ENCODE measurements at regions not wholly inside any gene's neighbourhood (a gene's known extent, or its start where the extent isn't known, plus 50 kb on each side); places are given as distances from the start of the nearest gene placed in this dataset.

DNA sequence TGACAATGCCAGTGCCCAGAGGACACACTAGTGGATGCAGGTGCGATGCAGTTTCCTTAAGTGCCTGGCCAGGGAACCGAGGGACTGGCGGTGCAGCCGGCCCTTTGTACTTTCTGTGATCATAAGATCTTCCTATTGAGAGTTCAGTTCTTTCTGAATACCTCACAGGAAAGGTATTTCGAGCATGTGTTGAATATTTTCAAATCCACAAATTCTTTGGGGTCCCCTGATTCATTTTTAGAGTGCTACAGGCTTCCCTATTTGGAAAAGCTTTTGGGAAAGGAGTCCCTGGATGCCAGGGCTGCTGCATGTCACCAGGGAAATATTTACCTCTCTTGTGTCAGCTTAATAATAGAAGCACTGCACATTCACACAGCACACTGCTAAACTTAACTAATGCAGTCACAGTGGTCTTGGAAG, 281.5 kb downstream of the GADD45G start:
- WGBS, 2 experiments (ENCODE audit: extremely low coverage in 1 of 2, insufficient coverage in 1 of 2, insufficient read length in 1 of 2, insufficient replicate concordance in 2 of 2, low coverage in 1 of 2, low lambda C conversion rate in 2 of 2, missing lambda C conversion rate in 1 of 2) = 78% methylated on average over 5 of the region's 5 CpGs; no CpG with 5 or more reads in 1 of the 2 experiments
- Histone ChIP-seq H3K4me2 (ENCODE audit: insufficient read depth in 1 of 2, low read depth in 2 of 2, low read length in 2 of 2) (no peak overlapping the region), H2BK12ac (ENCODE audit: low read depth, low read length) (no peak overlapping the region), H4K20me1 (replicated peaks in 1 of 2; ENCODE audit: control insufficient read depth in 1 of 2, insufficient read depth in 2 of 2, low read length in 2 of 2) (peaks cover 0 to 16% of the 10 kb centered on the region in 2 experiments), H3K4me3 (ENCODE audit: extremely low read depth in 1 of 4, insufficient read depth in 2 of 4, low read depth in 3 of 4, low read length in 4 of 4) (no peak overlapping the region), H3K9me3 (ENCODE audit: insufficient read depth in 2 of 2, low read depth in 1 of 2, low read length in 1 of 2) (no peaks in the 10 kb centered on the region; a peak in 1 of 4 replicates), H3K27ac (ENCODE audit: low read depth, low read length) (no peak overlapping the region), H3K27me3 (replicated peaks in 1 of 4; ENCODE audit: control insufficient read depth in 3 of 4, extremely low read depth in 1 of 4, insufficient read depth in 3 of 4, low read length in 3 of 4) (no peaks in the 10 kb centered on the region), H2BK15ac (ENCODE audit: low read length) (no peak overlapping the region), H4K5ac (ENCODE audit: insufficient read length, low read depth, low read length) (no peak overlapping the region), H3K56ac (replicated peaks; ENCODE audit: insufficient read length, low read depth, low read length) (no peak overlapping the region), H2BK5ac (ENCODE audit: low read depth, low read length) (no peak overlapping the region), H3K14ac (ENCODE audit: insufficient read length) (no peak overlapping the region), H4K8ac (ENCODE audit: extremely low read depth, insufficient read depth, low read length) (no peak overlapping the region), H3K23me2 (ENCODE audit: low read depth, low read length) (peaks cover 15% of the 10 kb centered on the region; the same call in 1 of the 2 replicates), H4K91ac (replicated peaks; ENCODE audit: insufficient read length, low read length) (no peak overlapping the region), H3K79me2 (ENCODE audit: control insufficient read depth in 1 of 2, insufficient read depth in 2 of 2, low read length in 2 of 2) (no peaks in the 10 kb centered on the region), H3K9ac (replicated peaks in 1 of 4; ENCODE audit: extremely low read depth in 1 of 4, low read depth in 3 of 4, low read length in 3 of 4) (no peak overlapping the region), H3K36me3 (ENCODE audit: control insufficient read depth in 2 of 4, insufficient read depth in 4 of 4, low read length in 3 of 4) (no peaks in the 10 kb centered on the region; a peak in 1 of 8 replicates), H3K4ac (replicated peaks; ENCODE audit: insufficient read length, low read depth, low read length) (no peak overlapping the region), H2BK120ac (replicated peaks; ENCODE audit: low read depth, low read length) (no peak overlapping the region), H3K4me1 (replicated peaks in 1 of 4; ENCODE audit: control insufficient read depth in 3 of 4, insufficient read depth in 4 of 4, low read length in 3 of 4) (peaks cover 0 to 3% (median 0%) of the 10 kb centered on the region in 4 experiments; a peak in 1 of 7 replicates), H3K18ac (ENCODE audit: extremely low read depth, low read length) (no peak overlapping the region), H2AFZ (ENCODE audit: low read length) (no peak overlapping the region), H2BK20ac (ENCODE audit: low read length) (no peak overlapping the region), H3K79me1 (ENCODE audit: low read depth, low read length) (peaks cover 3% of the 10 kb centered on the region; the same call in 1 of the 2 replicates), H2AK5ac (ENCODE audit: low read depth, low read length) (no peak overlapping the region), H3K23ac (ENCODE audit: insufficient read length) (no peak overlapping the region)
- peak in 1 of 2 experiments; percentile 19 for DNase-seq (ENCODE audit: low read depth in 1 of 2, low spot score in 2 of 2)
- FAIRE-seq = no peak
- POLR2A ChIA-PET (ENCODE audit: partially characterized antibody) = no interaction called here
- CTCF ChIA-PET (ENCODE audit: partially characterized antibody) = interaction anchor here (0.5 to 0.9 kb wide), 2 partner anchors 59 to 267 kb away, joined by 3 read pairs; no protein-coding TSS in a partner anchor
- no peak for TF ChIP-seq SIRT6 (IDR thresholded peaks at IDR 0.05; ENCODE audit: low read length)
- TF ChIP-seq ATF2 (IDR thresholded peaks at IDR 0.05; ENCODE audit: low read length) = no peak
- TF ChIP-seq EP300 (IDR thresholded peaks at IDR 0.05; ENCODE audit: borderline replicate concordance in 1 of 2, low read depth in 2 of 2, low read length in 2 of 2) = no peak
- TF ChIP-seq TAF7 (optimal IDR thresholded peaks at IDR 0.05; ENCODE audit: borderline replicate concordance, low read depth, low read length) = no peak
- TF ChIP-seq KDM5A (IDR thresholded peaks at IDR 0.05; ENCODE audit: low read length) = no peak
- no peak for TF ChIP-seq CTBP2 (IDR thresholded peaks at IDR 0.05; ENCODE audit: borderline replicate concordance, insufficient read depth, insufficient read length, low read length)
- no peak for TF ChIP-seq GTF2F1 (IDR thresholded peaks at IDR 0.05; ENCODE audit: borderline replicate concordance, low read depth, low read length)
- no peak for TF ChIP-seq SP1 (IDR thresholded peaks at IDR 0.05; ENCODE audit: low read depth, low read length)
- no peak for TF ChIP-seq POU5F1 (IDR thresholded peaks at IDR 0.05; ENCODE audit: low read depth, low read length)
- TF ChIP-seq RFX5 (IDR thresholded peaks at IDR 0.05; ENCODE audit: borderline replicate concordance, low read depth, low read length) = no peak
- no peak for TF ChIP-seq POLR2AphosphoS5 (IDR thresholded peaks at IDR 0.05; ENCODE audit: low read depth, low read length)
- TF ChIP-seq SUZ12 (IDR thresholded peaks at IDR 0.05; ENCODE audit: low read length) = no peak
- no peak for TF ChIP-seq FOSL1 (IDR thresholded peaks at IDR 0.05; ENCODE audit: insufficient read depth, low read depth, low read length)

Data from H1 (cell line).